GM19351 (cell line): ENCODE measurements at regions not wholly inside any gene's neighbourhood (a gene's known extent, or its start where the extent isn't known, plus 50 kb on each side); places are given as distances from the start of the nearest gene placed in this dataset.
"Not testable (repeated sequence)": the region's sequence is repeated elsewhere in the genome, so short reads cannot be mapped to it uniquely, and the experiment has no call there.

Experiments
- ATAC-seq: cut with Tn5 transposase; IDR thresholded peaks from one replicate; pipeline ENCODE4 v1.9.1; 2021; ENCODE audit warnings: mild to moderate bottlenecking, moderate library complexity; ENCODE audit not compliant: unreplicated experiment

- no peak for ATAC-seq
Observed at GRCh38 chr1:95742591-95743089, 508.6 kb downstream of the RWDD3 start.

DNA sequence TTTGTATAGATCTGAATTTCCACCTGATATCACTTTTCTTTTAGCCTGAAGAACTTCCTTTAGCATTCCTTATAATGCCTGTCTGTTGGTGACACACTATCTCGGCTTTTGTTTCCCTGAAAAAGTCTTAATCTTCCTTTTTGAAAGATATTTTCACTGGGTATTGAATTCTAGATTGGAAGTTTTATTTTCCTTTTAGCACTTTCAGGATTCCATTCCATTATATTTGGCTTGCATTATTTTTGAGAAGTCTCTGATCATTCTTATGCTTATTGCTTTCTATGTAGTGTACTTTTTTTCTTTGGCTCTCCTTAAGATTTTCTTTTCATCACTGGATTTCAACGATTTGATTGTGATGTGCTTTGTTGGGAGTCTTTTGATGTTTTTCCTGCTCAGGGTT is 510.7 kb downstream of the RWDD3 start:
- no peak for ATAC-seq

DNA sequence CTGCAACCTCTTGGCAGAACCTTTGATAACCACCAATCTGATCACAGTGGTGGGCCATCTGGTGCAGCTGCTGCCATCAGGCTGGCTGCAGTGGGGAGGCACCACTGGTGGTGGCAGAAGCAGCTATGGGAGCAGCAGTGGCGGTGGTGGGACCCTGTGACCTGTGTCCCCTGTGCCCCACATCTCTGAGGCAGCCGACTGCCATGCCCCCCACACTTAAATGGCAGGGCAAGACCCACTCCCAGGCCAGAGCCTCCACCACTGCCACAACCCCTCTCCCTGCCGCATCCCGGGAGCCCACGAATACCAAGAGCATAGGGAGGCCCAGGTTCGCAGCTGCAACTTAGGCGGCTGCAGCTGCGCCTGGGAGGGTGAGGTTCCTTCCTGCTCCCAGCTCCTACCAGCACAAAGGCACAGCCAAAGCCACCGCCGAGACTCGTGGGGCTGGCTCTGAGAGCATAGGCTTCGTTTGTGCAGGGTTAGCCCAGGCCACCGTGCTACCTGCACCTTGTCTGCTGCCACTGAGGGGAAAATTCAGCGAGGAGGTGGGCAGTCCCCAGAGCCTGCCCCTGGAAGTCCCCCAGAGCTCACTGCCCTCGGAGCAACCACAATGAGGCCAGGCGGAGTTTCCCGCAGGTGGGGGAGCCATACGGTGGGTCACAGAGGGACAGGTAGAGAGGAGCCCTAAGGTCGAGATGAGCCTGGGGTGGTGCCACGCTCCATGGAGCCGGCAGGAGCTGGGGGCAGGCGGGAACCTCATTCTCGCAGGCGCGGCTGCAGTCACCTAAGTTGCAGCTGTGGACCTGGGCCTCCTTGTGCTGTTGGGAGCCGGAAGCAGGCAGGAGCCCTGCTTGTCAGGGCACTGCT is 518.7 kb downstream of the RWDD3 start:
- ATAC-seq: no peak

GRCh38 chr1:95753382-95754016 is 519.5 kb downstream of the RWDD3 start:
- ATAC-seq: no peak

DNA sequence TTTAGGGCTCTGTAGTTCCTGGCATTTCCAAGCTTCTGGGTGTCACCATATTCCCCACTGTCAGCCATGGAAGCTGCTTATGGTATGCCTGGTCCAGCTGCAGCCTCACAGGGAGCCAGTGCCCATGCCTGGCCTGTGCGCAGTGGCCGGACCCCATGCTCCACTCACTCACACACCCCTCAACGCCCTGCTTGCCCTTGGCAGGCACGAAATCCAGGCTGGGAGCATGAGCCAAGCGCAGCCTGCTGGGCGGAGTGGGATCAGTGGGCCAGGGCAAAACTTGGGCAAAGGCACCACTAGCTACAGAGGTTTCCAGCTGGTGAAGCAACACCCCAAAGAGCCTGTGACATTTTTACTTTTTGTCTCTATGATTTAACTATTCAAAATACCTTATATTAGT is 520.4 kb downstream of the RWDD3 start:
- no peak for ATAC-seq

DNA sequence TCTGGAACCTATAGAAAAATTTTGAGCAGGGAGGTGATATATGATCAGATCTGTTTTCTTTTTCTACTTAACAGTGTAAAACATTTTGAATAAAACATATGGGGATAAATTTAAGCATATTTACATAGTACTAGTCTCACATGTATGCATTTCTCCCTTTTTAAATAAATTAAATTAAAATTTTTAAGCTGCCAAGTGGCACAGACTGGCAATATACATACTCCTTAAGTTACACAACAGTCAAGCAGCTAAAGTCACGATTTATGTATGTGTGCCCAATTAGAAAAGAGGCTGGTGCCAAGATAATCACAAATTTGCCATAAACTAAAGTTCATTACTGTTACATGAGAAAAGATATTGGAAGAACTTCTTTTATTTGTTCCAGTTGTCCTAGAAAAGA is 532.0 kb downstream of the RWDD3 start:
- no peak for ATAC-seq

DNA sequence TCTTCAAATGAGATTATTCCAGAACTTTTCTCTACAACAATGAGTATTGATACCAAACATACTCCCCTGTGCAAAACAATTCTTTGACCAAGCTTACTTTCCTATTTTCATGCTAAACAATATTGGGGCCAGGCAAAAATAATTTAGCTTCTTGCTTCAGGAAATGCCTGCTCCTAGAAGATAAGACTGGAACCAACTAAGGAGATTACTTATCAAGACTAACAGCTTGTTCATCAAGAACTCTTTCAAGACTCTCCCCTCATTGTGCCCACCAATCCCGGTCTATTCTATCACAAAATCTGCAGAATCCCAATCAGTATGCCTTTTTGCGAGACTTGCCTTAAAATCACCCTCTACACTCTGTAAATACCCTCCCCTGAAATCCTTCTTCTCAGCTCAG is 536.6 kb downstream of the RWDD3 start:
- ATAC-seq: no peak

GRCh38 chr1:95778217-95778616 is 544.2 kb downstream of the RWDD3 start:
- no peak for ATAC-seq

- no peak for ATAC-seq
Observed at GRCh38 chr1:95780836-95781235, 546.8 kb downstream of the RWDD3 start.

DNA sequence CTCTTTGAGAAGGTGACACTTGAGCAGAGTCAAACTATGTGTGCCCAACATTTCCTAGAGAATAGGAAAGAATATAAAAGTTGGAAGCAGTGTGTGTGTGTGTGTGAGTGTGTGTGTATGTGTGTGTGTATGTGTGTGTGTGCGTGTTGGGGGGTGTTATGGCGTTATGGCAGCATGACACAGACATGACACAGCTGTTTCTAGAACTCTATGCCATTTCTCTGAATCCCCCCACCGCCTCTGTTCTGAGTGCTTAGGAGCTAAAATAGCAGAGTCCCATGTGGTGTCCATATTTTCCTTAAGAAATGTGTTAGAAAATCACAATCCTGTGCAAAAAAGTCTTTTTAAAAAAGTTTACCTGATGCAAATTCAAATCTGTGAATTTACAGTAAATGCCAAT is 556.1 kb downstream of the RWDD3 start:
- ATAC-seq: no peak

GRCh38 chr1:95793893-95794292 is 559.9 kb downstream of the RWDD3 start:
- no peak for ATAC-seq

DNA sequence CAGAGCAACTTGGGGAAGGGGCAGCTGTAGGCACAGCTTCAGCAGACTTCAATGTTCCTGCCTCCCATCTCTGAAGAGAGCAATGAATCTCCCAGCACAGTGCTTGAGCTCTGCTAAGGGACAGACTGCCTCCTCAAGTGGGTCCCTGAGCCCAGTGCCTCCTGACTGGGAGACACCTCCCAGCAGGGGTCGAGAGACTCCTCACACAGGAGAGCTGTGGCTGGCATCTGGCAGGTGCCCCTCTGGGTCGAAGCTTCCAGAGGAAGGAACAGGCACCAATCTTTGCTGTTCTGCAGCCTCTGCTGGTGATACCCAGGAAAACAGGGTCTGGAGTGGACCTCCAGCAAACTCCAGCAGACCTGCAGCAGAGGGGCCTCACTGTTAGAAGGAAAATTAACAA is 563.8 kb downstream of the RWDD3 start:
- ATAC-seq: not testable (repeated sequence)

DNA sequence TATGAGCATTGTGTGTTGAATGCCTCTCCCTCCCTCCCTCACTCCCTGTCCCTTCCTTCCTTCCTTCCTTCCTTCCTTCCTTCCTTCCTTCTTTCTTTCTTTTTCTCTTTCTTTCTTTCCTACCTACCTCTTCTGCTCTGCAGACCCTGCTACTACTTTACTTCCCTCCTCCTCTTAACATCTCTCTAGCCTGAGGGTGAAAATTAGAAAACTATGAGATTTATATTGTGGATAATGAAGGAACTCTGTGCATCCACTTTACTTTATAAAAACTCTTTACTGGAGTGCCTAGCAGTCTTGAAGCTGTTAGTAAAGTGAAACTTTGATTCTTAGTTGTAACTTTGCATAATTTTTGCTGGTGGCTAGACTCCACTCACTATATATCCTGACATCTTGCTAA is 572.2 kb downstream of the RWDD3 start:
- ATAC-seq: no peak

- no peak for ATAC-seq
Observed at GRCh38 chr1:95809391-95809790, 575.4 kb downstream of the RWDD3 start.

DNA sequence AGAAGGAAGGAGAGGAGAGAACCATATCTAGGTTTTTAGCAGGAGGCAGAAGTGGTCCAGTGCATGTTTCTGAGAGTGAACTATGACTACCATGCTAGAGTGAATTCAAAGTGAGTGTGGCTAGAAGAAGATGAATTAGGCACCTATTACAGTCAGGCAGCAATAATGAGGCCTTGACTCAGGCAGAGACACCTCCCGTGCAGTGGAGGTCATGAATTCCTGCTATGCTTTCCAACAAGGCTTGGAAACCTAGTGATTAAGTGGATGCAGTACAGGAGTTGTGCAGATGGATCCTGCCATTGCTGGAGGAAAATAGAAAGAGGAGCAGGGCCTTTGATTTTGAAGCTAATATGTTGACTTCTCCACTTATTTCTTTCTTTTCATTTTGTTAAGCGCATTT is 581.5 kb downstream of the RWDD3 start:
- no peak for ATAC-seq

DNA sequence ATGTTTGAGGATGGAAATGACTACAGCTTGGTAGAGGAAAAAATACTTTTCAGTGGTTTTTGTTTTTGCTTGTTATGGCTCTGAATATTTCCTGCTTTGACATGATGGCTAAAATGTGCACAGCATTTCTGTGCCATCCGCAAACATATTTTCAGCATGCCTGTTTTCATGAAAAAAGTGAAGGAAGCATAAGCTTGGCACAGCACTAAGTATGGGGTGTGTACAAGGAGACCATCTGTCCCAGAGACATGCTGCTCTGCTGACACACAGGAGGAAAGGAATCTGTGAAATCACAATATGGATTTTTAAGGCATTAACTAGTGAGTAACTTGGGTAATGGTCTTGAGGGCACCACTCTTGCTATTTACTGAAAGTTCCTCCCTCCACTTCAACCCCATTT is 595.5 kb downstream of the RWDD3 start:
- no peak for ATAC-seq

GRCh38 chr1:95832370-95832769 is 598.4 kb downstream of the RWDD3 start:
- ATAC-seq: no peak

DNA sequence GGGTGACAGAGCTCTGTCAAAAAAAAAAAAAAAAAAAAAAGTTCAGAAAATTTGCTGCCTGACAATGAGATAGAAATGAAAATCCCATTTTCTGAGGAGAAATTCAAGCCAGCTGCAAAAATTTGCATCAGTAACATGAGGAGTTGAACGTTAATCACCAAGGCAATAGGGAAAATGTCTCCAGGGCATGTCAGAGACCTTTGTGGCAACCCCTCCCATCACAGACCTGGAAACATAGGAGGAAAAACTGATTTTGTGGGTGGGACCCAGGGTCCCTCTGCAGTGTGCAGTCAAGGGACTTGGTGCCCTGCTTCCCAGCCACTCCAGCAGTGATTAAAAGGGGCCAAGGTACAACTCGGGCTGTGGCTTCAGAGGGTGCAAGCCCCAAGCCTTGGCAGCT is 615.4 kb downstream of the RWDD3 start:
- no peak for ATAC-seq

DNA sequence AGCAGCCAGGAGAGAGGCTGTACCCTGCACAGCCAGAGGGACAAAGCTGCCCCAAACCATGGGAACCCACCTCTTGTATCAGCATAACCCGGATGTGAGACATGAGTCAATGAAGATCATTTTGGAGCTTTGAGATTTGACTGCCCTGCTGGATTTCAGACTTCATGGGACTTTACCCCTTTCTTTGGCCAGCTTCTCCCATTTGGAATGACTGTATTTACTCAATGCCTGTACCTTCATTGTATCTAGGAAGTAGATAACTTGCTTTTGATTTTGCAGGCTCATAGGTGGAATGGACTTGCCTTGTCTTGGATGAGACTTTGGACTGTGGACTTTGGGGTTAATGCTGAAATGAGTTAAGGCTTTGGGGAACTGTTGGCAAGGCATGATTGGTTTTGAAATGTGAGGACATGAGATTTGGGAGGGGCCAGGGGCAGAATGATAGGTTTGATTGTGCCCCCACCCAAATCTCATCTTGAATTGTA is 616.2 kb downstream of the RWDD3 start:
- ATAC-seq: no peak

DNA sequence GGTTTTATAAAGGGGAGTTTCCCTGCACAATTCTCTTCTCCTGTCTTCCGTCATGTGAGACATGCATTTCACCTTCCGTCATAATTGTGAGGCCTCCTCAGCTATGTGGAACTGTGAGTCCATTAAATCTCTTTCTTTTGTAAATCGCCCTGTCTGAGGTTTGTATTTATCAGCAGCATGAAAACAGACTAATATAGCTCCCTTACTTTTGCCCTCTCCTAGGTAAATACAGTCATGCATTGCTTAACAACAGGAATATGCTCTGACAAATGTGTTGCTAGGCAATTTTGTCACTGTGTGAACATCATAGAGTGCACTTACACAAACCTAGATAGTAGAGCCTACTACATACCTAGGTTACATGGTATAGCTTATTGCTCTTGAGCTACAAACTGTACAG is 616.8 kb downstream of the RWDD3 start:
- ATAC-seq: no peak

- no peak for ATAC-seq
Observed at GRCh38 chr1:95852483-95853070, 618.6 kb downstream of the RWDD3 start.

DNA sequence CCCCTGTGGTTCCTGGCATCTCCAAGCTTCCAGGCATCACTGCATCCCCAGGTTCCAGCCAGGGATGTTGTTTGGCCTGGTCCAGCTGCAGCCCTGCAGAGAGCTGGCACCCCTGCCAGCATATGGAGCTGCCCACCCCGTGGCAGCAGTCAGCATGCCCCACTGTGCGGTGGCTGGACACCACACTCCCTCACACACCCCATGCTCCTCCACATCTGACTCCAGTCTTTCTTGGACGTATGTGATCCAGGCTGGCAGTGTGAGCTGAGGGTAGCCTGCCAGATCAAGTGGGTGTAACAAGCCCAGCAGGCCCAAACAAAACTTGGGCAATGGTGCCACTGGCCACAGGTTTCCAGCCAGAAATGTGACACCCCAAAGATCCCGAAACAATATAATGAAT is 620.4 kb downstream of the RWDD3 start:
- no peak for ATAC-seq
